ENCODE measurements at regions not wholly inside any gene's neighbourhood (a gene's known extent, or its start where the extent isn't known, plus 50 kb on each side); places are given as distances from the start of the nearest gene placed in this dataset.

DNA sequence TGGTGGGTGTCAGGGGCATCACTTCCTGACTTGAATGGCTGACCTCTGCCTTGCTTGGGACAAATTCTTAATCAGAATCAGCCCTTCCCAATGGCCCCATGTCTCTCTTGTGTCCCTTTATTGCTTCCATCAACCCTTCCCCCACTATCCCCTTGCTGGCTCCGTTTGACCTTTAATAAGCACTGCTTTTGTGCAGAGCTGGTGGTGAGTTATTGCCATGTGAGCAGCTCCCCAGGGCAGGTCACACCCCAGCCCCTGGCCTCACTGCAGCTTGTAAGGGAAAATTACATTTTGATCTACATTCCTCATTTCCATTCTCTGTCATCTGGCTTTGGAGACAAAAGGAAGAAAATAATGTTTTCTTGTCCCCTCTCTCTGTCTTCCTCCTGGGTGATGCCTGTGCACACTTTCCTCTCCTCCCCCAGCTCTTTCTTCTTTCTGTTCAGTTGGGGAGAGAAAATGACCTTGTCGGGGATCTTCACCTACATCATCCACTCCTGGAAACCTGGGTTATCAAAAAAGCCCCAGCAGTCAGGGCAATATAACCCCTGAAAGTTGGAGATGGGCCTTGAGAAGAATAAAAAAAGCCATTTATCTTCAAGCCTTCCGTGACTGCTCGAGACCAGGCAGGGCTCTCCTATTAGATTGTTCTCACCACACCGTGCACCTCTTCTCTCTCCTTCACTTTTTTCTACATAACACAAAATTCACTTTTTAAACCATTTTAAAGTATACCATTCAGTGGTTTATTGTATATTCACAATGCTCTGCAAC, 100.4 kb upstream of the SRRM4 start:
- Histone ChIP-seq H3K27me3 (ENCODE audit: control insufficient read depth, insufficient read depth, low read length) (no peaks in the 10 kb centered on the region), H3K9me3 (ENCODE audit: control insufficient read depth, insufficient read depth, low read length) (no peaks in the 10 kb centered on the region), H3K36me3 (ENCODE audit: control insufficient read depth, insufficient read depth, low read length) (no peaks in the 10 kb centered on the region), H3K4me3 (ENCODE audit: low read depth, low read length) (no peak overlapping the region), H3K4me1 (ENCODE audit: control insufficient read depth, insufficient read depth, low read length) (peaks cover 5% of the 10 kb centered on the region), H3K27ac (ENCODE audit: low read depth, low read length) (no peak overlapping the region)
- no peak for DNase-seq (ENCODE audit: low read depth in 4 of 6, low spot score in 6 of 6)
- WGBS (ENCODE audit: insufficient coverage) = 44% methylated on average over 3 of the region's 5 CpGs

DNA sequence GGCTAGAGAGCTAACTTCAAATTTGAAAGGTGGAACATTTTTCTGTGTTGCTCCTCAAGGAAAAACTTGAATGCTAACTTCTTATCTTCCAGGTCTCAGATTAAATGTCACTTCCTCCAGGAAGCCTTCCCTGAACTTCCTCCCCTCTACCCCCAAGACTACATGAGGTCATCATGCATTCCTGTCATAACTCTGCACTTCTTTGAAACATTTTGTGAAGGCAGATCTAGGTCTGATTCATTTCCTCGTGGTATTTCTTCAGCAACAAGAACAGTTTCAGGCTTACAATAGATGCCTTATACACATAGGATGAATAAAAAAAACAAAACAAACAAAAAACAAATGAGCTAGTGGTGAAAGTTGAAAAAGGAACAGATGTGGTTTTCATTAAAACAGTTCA, 97.1 kb upstream of the SRRM4 start:
- WGBS (ENCODE audit: insufficient coverage) = no CpG with 5 or more reads among the region's 1 CpG

DNA sequence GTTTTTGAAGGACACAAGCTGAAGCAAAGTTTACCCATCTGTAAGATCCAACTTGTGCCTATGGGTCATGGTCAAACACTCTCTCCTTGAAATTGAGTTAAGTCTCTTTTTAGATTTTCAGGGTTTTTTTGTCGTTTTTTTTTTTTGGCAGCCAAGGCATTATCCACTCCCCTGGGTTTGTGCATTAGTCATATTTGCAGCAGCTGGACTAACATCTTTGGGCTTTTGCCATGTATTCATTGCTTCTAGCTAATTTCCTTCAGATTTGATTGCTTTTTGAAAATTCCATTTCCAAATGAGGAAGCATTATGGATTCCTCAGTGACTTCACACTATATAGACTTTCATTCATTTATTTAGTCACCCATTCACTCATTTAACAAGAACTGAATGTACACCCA, 80.3 kb upstream of the SRRM4 start:
- Histone ChIP-seq H3K27me3 (ENCODE audit: control insufficient read depth, insufficient read depth, low read length) (no peaks in the 10 kb centered on the region), H3K27ac (ENCODE audit: low read depth, low read length) (no peak overlapping the region), H3K4me3 (ENCODE audit: low read depth, low read length) (no peak overlapping the region), H3K4me1 (ENCODE audit: control insufficient read depth, insufficient read depth, low read length) (no peaks in the 10 kb centered on the region), H3K9me3 (ENCODE audit: control insufficient read depth, insufficient read depth, low read length) (no peaks in the 10 kb centered on the region), H3K36me3 (ENCODE audit: control insufficient read depth, insufficient read depth, low read length) (no peaks in the 10 kb centered on the region)
- peak in 1 of 6 donors; percentile 67 for DNase-seq (ENCODE audit: low read depth in 4 of 6, low spot score in 6 of 6)
- 56% methylated on average over 1 of the region's 1 CpG for WGBS (ENCODE audit: insufficient coverage)

More for the DNA sequence above, 97.1 kb upstream of the SRRM4 start:
- Histone ChIP-seq H3K9me3 (ENCODE audit: control insufficient read depth, insufficient read depth, low read length) (no peaks in the 10 kb centered on the region), H3K36me3 (ENCODE audit: control insufficient read depth, insufficient read depth, low read length) (no peaks in the 10 kb centered on the region), H3K27me3 (ENCODE audit: control insufficient read depth, insufficient read depth, low read length) (no peaks in the 10 kb centered on the region), H3K4me3 (ENCODE audit: low read depth, low read length) (no peak overlapping the region), H3K4me1 (ENCODE audit: control insufficient read depth, insufficient read depth, low read length) (peaks cover 5% of the 10 kb centered on the region), H3K27ac (ENCODE audit: low read depth, low read length) (no peak overlapping the region)
- no peak for DNase-seq (ENCODE audit: low read depth in 4 of 6, low spot score in 6 of 6)

DNA sequence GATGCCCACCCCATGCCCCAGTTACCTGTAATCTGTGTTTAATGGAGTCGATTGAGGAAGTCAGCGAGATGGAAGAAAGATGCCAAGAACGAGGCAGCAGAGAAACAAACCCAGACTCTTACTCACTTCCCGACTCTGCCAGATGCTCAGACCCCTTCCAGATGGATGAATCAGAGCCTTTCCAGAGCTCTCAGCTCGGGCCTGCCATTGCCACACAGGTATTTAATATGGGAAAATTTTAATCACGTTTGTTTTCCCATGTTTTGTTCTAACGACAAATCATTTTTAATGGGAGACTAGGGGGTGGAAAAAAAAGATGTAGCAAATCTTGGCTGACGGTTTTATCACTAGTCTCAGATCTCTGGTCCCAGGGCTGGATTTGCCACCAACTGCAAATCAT, 72.5 kb upstream of the SRRM4 start:
- peak in 2 of 6 donors; percentile 10 to 68 for DNase-seq (ENCODE audit: low read depth in 4 of 6, low spot score in 6 of 6)
- Histone ChIP-seq H3K9me3 (ENCODE audit: control insufficient read depth, insufficient read depth, low read length) (no peaks in the 10 kb centered on the region), H3K4me3 (ENCODE audit: low read depth, low read length) (no peak overlapping the region), H3K4me1 (ENCODE audit: control insufficient read depth, insufficient read depth, low read length) (no peaks in the 10 kb centered on the region), H3K36me3 (ENCODE audit: control insufficient read depth, insufficient read depth, low read length) (no peaks in the 10 kb centered on the region), H3K27ac (ENCODE audit: low read depth, low read length) (no peak overlapping the region), H3K27me3 (ENCODE audit: control insufficient read depth, insufficient read depth, low read length) (no peaks in the 10 kb centered on the region)
- 64% methylated on average over 3 of the region's 8 CpGs for WGBS (ENCODE audit: insufficient coverage)

DNA sequence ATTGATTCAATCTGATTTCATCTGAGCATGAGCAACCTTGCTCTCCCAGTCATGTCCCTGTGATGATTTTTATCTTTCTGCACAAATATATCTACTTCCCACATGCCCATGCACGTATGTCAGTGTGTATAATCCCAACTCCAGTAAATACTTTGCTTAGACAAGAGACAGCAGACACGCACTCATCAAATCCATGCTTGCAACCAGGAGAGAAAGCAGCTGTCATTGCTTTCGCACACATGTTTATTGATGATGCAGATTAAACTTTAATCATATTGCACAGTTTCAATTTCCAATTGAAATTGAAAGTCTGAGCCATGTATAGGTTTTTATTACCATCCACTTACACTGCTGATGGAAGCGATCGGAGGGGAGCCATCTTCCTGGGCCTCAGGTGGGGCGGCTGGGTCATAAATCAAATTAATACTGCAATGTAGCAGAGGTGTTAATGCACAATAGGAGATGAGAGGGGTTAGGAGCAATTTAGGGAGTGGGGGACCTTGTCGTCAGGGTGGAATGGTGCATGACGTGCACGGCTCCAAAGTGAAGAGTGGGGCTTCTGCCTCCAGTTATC, 68.6 kb upstream of the SRRM4 start:
- no peak overlapping the region for H3K4me3 ChIP-seq (ENCODE audit: low read depth, low read length)

DNA sequence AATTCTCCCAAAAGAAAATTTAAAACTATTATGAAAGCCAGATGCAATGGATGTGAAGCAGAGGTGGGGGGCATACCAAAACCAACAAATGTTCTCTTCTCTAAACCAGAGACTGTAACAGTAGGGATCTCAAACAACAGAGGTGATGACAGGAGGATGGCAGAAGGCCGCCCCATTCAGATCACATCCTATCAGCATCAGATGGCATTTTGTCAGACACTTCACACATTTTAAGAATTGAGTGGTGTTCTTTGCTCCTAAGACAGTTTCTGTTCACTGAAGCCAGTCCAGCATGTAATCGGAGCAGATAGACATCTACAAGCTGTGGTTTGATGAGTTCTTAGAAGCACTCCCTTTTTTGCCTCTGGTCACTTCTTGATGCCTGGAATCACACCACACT, 59.6 kb upstream of the SRRM4 start:
- Histone ChIP-seq H3K27ac (ENCODE audit: low read depth, low read length) (no peak overlapping the region), H3K27me3 (ENCODE audit: control insufficient read depth, insufficient read depth, low read length) (no peaks in the 10 kb centered on the region), H3K4me1 (ENCODE audit: control insufficient read depth, insufficient read depth, low read length) (no peaks in the 10 kb centered on the region), H3K36me3 (ENCODE audit: control insufficient read depth, insufficient read depth, low read length) (no peaks in the 10 kb centered on the region), H3K4me3 (ENCODE audit: low read depth, low read length) (no peak overlapping the region), H3K9me3 (ENCODE audit: control insufficient read depth, insufficient read depth, low read length) (no peaks in the 10 kb centered on the region)
- no CpG with 5 or more reads among the region's 2 CpGs for whole genome bisulfite sequencing (ENCODE audit: insufficient coverage)
- peak in 1 of 6 donors; percentile 68 for DNase-seq (ENCODE audit: low read depth in 4 of 6, low spot score in 6 of 6)

More for the DNA sequence above, 68.6 kb upstream of the SRRM4 start:
- DNase-seq (ENCODE audit: low read depth in 4 of 6, low spot score in 6 of 6) = peak in 2 of 6 donors; percentile 7 to 84
- WGBS (ENCODE audit: insufficient coverage) = 68% methylated on average over 8 of the region's 9 CpGs
- H3K4me1 ChIP-seq (ENCODE audit: control insufficient read depth, insufficient read depth, low read length) = no peaks in the 10 kb centered on the region
- no peaks in the 10 kb centered on the region for H3K27me3 ChIP-seq (ENCODE audit: control insufficient read depth, insufficient read depth, low read length)
- H3K27ac ChIP-seq (ENCODE audit: low read depth, low read length) = no peak overlapping the region
- H3K9me3 ChIP-seq (ENCODE audit: control insufficient read depth, insufficient read depth, low read length) = no peaks in the 10 kb centered on the region
- H3K36me3 ChIP-seq (ENCODE audit: control insufficient read depth, insufficient read depth, low read length) = no peaks in the 10 kb centered on the region

DNA sequence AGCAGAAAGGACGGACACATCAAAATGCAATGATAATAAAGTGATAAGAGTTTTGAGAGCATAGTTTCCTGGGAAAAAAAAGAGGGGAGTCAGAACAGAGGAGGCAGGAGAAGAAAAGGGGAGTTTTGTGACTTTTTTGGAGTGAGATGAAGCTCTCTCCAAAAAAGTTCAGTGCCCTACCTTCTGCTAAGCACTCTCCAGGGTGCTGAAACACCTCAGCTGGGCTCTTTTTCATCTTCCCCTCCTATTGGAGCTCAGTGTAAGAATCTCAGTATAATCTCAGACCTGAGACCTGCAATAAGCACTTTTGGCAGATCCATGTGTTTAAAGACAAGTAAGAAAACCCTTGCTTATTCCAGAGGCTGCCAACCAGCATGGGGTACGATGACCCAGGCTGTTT, 58.9 kb upstream of the SRRM4 start:
- H3K4me3 ChIP-seq (ENCODE audit: low read depth, low read length) = no peak overlapping the region
- DNase-seq (ENCODE audit: low read depth in 4 of 6, low spot score in 6 of 6) = no peak
- 71% methylated on average over 1 of the region's 2 CpGs for WGBS (ENCODE audit: insufficient coverage)

DNA sequence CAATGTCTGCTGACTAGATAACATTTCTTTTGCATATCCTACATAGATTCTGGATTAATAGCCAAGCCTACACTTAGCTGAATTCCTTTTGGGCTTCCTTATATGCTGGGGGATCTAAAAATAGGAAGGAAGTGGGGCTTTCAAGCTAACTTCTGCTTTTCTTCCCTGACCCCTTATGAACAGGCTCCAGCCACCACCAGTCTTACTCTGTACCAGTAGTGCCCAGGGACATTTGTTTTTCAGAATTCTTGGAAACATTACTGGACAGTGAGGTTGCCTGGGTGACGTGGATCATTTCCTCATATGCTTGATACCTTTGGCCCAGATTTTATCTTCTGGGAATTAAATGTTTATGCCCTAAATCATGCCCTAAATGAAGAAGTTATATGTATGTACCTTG, 55.9 kb upstream of the SRRM4 start:
- DNase-seq (ENCODE audit: low read depth in 4 of 6, low spot score in 6 of 6) = no peak
- Histone ChIP-seq H3K36me3 (ENCODE audit: control insufficient read depth, insufficient read depth, low read length) (no peaks in the 10 kb centered on the region), H3K4me1 (ENCODE audit: control insufficient read depth, insufficient read depth, low read length) (no peaks in the 10 kb centered on the region), H3K9me3 (ENCODE audit: control insufficient read depth, insufficient read depth, low read length) (no peaks in the 10 kb centered on the region), H3K27me3 (ENCODE audit: control insufficient read depth, insufficient read depth, low read length) (no peaks in the 10 kb centered on the region), H3K27ac (ENCODE audit: low read depth, low read length) (no peak overlapping the region), H3K4me3 (ENCODE audit: low read depth, low read length) (no peak overlapping the region)
- no CpG with 5 or more reads among the region's 1 CpG for WGBS (ENCODE audit: insufficient coverage)

More for the DNA sequence above, 58.9 kb upstream of the SRRM4 start:
- Histone ChIP-seq H3K27me3 (ENCODE audit: control insufficient read depth, insufficient read depth, low read length) (no peaks in the 10 kb centered on the region), H3K9me3 (ENCODE audit: control insufficient read depth, insufficient read depth, low read length) (no peaks in the 10 kb centered on the region), H3K27ac (ENCODE audit: low read depth, low read length) (no peak overlapping the region), H3K4me1 (ENCODE audit: control insufficient read depth, insufficient read depth, low read length) (no peaks in the 10 kb centered on the region), H3K36me3 (ENCODE audit: control insufficient read depth, insufficient read depth, low read length) (no peaks in the 10 kb centered on the region)

DNA sequence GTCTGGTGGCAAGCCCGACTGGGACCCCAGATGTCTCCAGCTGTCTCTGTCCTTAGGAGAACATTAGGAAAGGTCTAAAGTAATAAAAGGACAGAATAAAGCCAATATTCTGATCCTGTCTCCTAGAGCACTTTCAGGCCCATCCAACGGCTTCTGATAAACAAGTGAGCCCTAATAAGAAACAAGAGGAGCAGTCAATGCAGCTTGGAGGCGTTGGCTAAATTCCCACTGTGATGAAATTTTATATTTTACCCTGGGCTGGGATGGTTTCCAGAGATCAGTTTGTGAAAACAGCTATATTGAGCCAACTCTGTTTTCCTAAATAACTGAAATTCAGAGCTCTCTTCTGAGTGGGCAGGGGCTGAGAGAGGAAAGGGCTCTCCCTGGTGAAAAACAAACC, 55.5 kb upstream of the SRRM4 start:
- Histone ChIP-seq H3K36me3 (ENCODE audit: control insufficient read depth, insufficient read depth, low read length) (no peaks in the 10 kb centered on the region), H3K4me3 (ENCODE audit: low read depth, low read length) (no peak overlapping the region), H3K9me3 (ENCODE audit: control insufficient read depth, insufficient read depth, low read length) (no peaks in the 10 kb centered on the region), H3K27ac (ENCODE audit: low read depth, low read length) (no peak overlapping the region), H3K4me1 (ENCODE audit: control insufficient read depth, insufficient read depth, low read length) (no peaks in the 10 kb centered on the region), H3K27me3 (ENCODE audit: control insufficient read depth, insufficient read depth, low read length) (no peaks in the 10 kb centered on the region)
- WGBS (ENCODE audit: insufficient coverage) = 63% methylated on average over 1 of the region's 3 CpGs
- DNase-seq (ENCODE audit: low read depth in 4 of 6, low spot score in 6 of 6) = peak in 1 of 6 donors; percentile 29

All from spinal cord (tissue), 9 donors.